Activated CD8-positive, alpha-beta memory T cell treated with anti-CD3 and anti-CD28 coated beads for 36 hours (primary cell): ENCODE measurements at regions not wholly inside any gene's neighbourhood (a gene's known extent, or its start where the extent isn't known, plus 50 kb on each side); places are given as distances from the start of the nearest gene placed in this dataset.

ENCODE experiments used
- CTCF ChIA-PET: fragments of 350-600 bp; sonication (Branson Sonifier 250); formaldehyde crosslinking; loops from one replicate; lab custom pipeline; 2021; ENCODE audit warnings: antibody characterized with exemption; lab: Charles Lee
- POLR2A ChIA-PET: fragments of 350-600 bp; sonication (Branson Sonifier 250); formaldehyde crosslinking; loops from one replicate; lab custom pipeline; 2021; ENCODE audit warnings: antibody characterized with exemption; lab: Charles Lee

DNA sequence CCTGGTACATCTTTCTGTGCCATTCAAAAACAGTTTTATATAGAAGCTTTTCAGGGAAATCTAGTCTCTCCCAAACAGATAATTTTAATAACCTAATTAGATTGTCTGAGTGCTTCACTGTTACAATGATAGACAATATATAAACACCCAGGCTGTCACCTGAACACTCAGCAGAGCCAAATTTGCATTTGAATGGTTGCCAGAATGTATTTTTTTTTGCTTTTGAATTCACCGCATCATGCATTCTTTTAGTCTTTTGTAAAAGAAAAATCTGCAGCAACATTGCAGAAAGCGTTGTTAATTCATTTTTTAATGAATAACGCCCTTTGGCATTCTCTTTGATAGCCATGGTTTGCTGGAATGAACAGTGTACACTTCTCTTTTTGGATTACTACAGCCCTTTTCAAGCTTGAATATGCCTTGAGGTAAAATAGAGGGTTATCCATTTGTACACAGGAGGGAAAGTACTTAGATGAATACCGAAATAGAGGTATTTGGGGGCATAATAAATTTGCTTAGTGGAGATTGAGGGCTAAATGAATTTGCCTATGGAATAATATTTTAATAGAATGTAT is 175.0 kb upstream of the EPHA5 start:
- ChIA-PET POLR2A (no interaction called here), CTCF (no interaction called here)

DNA sequence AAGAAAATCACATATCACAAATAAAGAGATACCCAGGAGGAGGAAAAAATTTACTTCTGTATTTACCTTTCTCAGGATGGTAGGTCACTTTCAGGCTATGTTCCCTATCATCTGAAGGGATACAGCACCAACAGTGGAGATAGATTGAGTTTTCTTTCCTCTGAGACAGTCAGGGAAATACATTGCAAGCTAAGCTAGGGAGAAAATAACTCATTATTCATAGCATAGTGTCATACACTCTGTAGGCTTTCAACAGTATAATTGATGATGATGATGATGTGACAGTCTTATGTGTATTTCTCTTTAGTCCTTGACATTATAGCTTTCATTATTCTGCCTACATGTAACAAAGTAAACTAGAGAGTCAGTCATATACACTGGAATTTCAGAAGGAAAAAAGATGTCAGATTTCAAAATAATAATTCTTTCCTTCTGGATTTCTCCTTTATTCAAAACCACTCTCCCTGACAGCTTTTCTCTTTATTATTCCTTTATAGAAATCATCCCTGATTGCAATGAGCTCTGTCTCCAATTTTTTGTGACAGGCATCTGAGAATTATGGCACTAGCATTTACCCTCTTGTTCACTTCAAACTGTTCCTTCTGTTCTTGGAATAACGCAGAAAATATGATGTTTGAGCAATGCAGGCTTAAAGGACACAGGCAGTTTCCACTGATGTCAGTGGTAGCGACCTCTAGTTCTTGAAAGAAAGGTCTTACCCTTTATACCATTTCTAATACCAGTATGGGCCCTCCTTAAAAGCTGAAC is 169.1 kb upstream of the EPHA5 start:
- CTCF ChIA-PET, result no interaction called here
- POLR2A ChIA-PET, result no interaction called here

DNA sequence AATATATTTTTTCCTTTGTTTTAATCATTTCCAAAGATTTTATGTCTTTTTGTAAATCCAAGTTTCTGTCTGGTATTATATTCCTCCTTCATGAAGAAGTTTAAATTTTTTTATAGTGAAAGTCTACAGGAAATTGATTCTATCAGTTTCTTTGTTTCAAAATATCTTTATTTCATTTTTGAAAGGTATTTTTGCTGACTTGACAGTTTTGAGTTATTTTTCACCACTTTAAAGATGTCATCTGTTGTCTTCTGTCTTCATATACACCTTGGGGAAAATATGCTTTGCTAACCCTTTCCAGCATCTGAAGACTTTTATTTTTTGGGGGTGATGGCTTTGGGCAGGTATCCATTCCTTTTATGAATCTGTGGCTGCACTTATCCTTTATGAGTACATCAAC is 164.4 kb upstream of the EPHA5 start:
- POLR2A ChIA-PET, result no interaction called here
- CTCF ChIA-PET, result no interaction called here

GRCh38 chr4:65831828-65832227 is 161.5 kb upstream of the EPHA5 start:
- ChIA-PET CTCF (no interaction called here), POLR2A (no interaction called here)

- ChIA-PET CTCF (no interaction called here), POLR2A (no interaction called here)
Measured at GRCh38 chr4:65825116-65825753, 154.9 kb upstream of the EPHA5 start.

GRCh38 chr4:65819192-65819591 is 148.9 kb upstream of the EPHA5 start:
- ChIA-PET POLR2A (no interaction called here), CTCF (no interaction called here)

DNA sequence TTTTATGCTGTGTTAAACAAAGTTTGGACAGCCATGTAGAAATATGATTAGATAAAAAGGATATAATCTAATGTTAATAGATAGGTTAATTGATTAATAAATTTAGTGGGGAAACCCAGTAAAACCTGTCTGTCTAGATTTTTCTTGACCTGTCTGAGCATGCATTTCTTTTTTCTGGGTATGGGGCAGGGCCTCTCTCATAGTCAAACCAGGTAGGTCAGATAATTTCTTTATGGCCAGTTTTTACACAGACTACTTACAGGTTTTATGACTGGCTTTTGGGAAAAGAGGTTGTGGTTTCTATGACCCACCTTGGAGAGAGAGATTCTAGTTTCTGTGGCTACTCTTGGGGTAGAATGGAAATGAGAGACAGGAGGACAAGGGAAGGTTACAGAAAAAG is 135.6 kb upstream of the EPHA5 start:
- ChIA-PET CTCF (no interaction called here), POLR2A (no interaction called here)

- CTCF ChIA-PET, result no interaction called here
- POLR2A ChIA-PET, result no interaction called here
Measured at GRCh38 chr4:65799513-65799912, 129.2 kb upstream of the EPHA5 start.

GRCh38 chr4:65798498-65799127 is 128.3 kb upstream of the EPHA5 start:
- CTCF ChIA-PET, result no interaction called here
- POLR2A ChIA-PET, result no interaction called here

GRCh38 chr4:65791812-65792308 is 121.6 kb upstream of the EPHA5 start:
- CTCF ChIA-PET, result no interaction called here
- POLR2A ChIA-PET, result no interaction called here

DNA sequence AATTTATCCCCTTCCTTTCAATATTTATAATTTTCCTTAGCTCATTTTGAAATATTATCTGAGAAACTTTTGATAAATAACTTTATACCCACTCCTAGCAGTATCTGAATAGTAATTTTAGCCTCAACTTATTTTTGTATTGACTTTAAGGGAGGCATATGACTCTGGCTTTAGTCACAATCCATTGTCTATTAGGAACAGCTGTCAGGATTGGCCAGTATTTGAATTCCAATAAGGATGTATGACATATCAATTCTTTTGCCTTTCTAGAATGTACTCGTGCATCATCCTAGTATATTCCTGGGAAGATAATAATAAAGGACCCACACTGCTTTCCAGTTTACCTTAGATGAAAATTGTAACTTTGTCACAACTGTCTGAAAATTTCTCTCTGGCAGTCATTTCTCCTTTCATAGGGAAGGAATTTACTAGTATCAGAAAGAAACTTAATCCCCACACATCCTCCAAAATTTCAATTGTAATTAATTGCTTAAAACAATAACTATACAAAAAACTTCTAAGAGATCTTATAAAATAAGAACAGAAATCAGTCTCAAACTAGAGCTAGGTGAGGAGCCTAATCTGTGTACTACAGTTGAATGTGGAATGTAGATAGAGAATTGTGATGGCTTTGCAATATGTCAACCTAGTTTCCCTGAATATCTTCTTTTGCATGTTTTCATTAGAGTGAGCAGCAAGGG is 121.0 kb upstream of the EPHA5 start:
- ChIA-PET POLR2A (no interaction called here), CTCF (no interaction called here)

- ChIA-PET CTCF (no interaction called here), POLR2A (no interaction called here)
Measured at GRCh38 chr4:65789805-65790204, 119.5 kb upstream of the EPHA5 start.

GRCh38 chr4:65789341-65789740 is 119.1 kb upstream of the EPHA5 start:
- POLR2A ChIA-PET, result no interaction called here
- CTCF ChIA-PET, result no interaction called here

DNA sequence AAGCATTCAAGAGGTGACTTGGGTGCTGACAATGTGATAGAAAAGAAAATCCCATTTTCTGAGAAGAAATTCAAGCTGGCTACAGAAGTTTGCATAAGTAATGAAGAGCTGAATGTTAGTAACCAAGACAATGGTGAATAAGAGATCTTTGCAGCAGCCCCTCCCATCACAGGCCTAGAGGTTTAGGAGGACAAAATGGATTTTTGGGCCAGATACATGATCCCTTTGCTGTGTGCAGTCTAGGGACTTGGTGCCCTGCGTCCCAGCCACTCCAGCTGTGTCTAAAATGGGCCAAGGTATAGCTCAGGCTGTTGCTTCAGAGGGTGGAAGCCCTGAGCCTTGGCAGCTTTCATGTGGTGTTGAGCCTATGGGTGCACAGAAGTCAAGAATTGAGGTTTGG is 107.0 kb upstream of the EPHA5 start:
- ChIA-PET POLR2A (no interaction called here), CTCF (no interaction called here)

DNA sequence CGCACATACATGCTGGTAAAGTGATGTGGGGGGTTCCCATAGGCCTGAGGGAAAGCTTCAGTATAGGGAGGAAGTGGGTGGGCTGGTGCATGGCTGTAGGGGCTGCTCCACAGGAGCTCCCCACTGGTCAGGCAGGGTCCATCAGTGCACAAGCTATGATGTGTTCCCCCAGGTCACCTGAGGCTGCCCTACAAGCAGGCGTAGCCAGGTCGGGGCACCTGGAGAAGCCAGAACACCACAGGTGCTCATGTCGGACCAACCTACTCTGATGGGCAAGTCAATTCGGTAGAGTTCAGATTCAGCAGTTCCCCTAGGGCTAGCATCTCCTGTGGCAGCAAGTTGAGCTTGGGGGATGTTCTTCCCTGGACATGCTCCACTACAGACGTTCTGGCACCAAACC is 103.3 kb upstream of the EPHA5 start:
- POLR2A ChIA-PET, result no interaction called here
- CTCF ChIA-PET, result no interaction called here

- POLR2A ChIA-PET, result no interaction called here
- CTCF ChIA-PET, result no interaction called here
Measured at GRCh38 chr4:65747386-65747785, 77.1 kb upstream of the EPHA5 start.

GRCh38 chr4:65738134-65738533 is 67.8 kb upstream of the EPHA5 start:
- ChIA-PET POLR2A (no interaction called here), CTCF (no interaction called here)

DNA sequence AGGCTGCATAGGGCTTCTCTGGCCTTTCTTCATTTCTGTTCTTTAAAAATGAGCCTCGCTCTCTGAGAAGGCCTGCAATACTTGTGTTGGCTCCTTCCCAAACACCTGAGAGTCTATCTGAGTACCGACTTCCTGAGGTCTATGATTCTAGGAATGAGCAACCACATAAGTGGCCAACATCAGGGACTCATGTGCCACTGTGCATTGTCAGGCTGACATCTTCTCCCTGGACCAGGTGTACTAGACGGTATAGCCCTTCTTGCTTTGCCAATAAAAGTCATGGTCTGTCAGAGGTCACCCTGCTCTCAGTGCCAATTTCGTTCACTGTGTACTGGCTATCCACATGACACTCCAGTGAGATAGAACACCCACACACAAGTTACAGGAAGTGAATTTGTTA is 67.4 kb upstream of the EPHA5 start:
- POLR2A ChIA-PET, result no interaction called here
- CTCF ChIA-PET, result no interaction called here

- POLR2A ChIA-PET, result no interaction called here
- CTCF ChIA-PET, result no interaction called here
Measured at GRCh38 chr4:65724973-65725372, 54.7 kb upstream of the EPHA5 start.
